ENCODE measurements at regions not wholly inside any gene's neighbourhood (a gene's known extent, or its start where the extent isn't known, plus 50 kb on each side); places are given as distances from the start of the nearest gene placed in this dataset.

DNA sequence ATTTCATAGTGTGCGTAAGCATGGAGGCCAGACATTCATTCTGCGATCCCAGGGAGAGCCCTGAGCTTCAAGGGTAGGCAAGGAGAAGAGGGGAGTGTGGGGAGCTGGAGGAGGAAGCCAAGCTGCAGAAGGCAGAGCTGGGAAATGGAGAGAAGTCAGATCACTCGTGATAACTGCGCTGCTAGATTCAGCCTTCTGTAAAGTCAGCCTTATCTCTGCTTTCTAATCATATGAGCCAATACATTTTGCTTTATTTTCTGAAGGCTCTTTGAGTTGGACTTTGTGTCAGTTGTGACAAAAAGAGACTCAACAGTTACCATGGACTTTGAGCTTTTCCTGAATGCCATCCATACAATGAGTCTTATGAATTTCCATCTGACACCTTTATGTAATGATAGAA is 61.7 kb upstream of the CREB5 start:
- H3K4me1 Mint-ChIP-seq, result no peaks in the 10 kb centered on the region
- Histone ChIP-seq H3K27ac (ENCODE audit: low read length) (no peak overlapping the region), H3K9me3 (no peaks in the 10 kb centered on the region), H3K36me3 (ENCODE audit: control insufficient read depth in 2 of 2, extremely low read depth in 1 of 2, insufficient read depth in 1 of 2, low read length in 1 of 2) (no peaks in the 10 kb centered on the region), H3K4me1 (ENCODE audit: control insufficient read depth in 1 of 2, extremely low read depth in 1 of 2, insufficient read depth in 2 of 2, low read length in 2 of 2) (no peaks in the 10 kb centered on the region), H3K27me3 (replicated peaks in 1 of 2; ENCODE audit: control insufficient read depth in 2 of 2, extremely low read depth in 1 of 2, insufficient read depth in 2 of 2, low read length in 1 of 2) (peaks cover 0 to 5% of the 10 kb centered on the region in 2 experiments), H3K4me3 (ENCODE audit: control insufficient read depth in 1 of 2, extremely low read depth in 1 of 2, low read length in 1 of 2) (no peak overlapping the region)
- WGBS (ENCODE audit: insufficient coverage), result 83% methylated on average over 2 of the region's 4 CpGs
- no peak for ATAC-seq (replicated peaks in 1 of 4)
- ChIA-PET POLR2A (interaction anchor here in 1 of 2 donors (0.6 kb wide), 1 partner anchor 21 kb away, joined by 4 read pairs; no protein-coding TSS in a partner anchor), CTCF (interaction anchor here in 1 of 2 donors (0.7 kb wide), 1 partner anchor 10 kb away, joined by 3 read pairs; no protein-coding TSS in a partner anchor)
- no peak overlapping the region for H3K27ac Mint-ChIP-seq
- peaks cover under 1 to 5% of the 10 kb centered on the region in 2 donors for H3K27me3 Mint-ChIP-seq
- no peak for DNase-seq
- H3K4me3 Mint-ChIP-seq, result peak overlapping the region in 1 of 3 donors; percentile 5
- no peaks in the 10 kb centered on the region for H3K36me3 Mint-ChIP-seq
- H3K9me3 Mint-ChIP-seq, result no peaks in the 10 kb centered on the region

DNA sequence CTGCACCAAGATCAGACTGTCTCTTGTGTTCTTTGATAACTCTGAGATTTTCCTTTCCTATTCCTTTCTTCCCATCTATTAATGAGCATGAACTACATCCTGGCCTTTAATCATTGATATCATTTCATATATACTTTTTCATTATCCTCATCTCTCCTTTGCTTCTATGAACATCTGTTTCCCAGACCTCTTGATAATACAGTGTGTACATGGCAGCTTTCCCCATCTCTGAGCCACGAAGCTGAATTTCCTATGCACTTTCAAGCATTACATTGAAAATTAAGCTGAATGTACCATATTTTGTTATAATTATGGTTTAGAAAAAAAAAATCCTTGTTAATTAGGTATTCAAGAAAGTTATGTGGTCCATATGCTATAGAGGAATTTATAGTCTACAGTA is 60.9 kb upstream of the CREB5 start:
- Histone ChIP-seq H3K9me3 (no peaks in the 10 kb centered on the region), H3K27me3 (replicated peaks in 1 of 2; ENCODE audit: control insufficient read depth in 2 of 2, extremely low read depth in 1 of 2, insufficient read depth in 2 of 2, low read length in 1 of 2) (peaks cover 0 to 4% of the 10 kb centered on the region in 2 experiments), H3K4me1 (ENCODE audit: control insufficient read depth in 1 of 2, extremely low read depth in 1 of 2, insufficient read depth in 2 of 2, low read length in 2 of 2) (no peaks in the 10 kb centered on the region), H3K36me3 (ENCODE audit: control insufficient read depth in 2 of 2, extremely low read depth in 1 of 2, insufficient read depth in 1 of 2, low read length in 1 of 2) (no peaks in the 10 kb centered on the region), H3K4me3 (ENCODE audit: control insufficient read depth in 1 of 2, extremely low read depth in 1 of 2, low read length in 1 of 2) (no peak overlapping the region), H3K27ac (ENCODE audit: low read length) (no peak overlapping the region)
- no peaks in the 10 kb centered on the region for H3K4me1 Mint-ChIP-seq
- H3K36me3 Mint-ChIP-seq, result no peaks in the 10 kb centered on the region
- DNase-seq, result no peak
- H3K4me3 Mint-ChIP-seq, result no peak overlapping the region
- H3K27me3 Mint-ChIP-seq, result peaks cover 3% of the 10 kb centered on the region in 2 donors
- ChIA-PET POLR2A (no interaction called here), CTCF (no interaction called here)
- H3K9me3 Mint-ChIP-seq, result no peaks in the 10 kb centered on the region
- WGBS (ENCODE audit: insufficient coverage), result no CpG with 5 or more reads among the region's 1 CpG
- no peak overlapping the region for H3K27ac Mint-ChIP-seq
- no peak for ATAC-seq (replicated peaks in 1 of 4)

DNA sequence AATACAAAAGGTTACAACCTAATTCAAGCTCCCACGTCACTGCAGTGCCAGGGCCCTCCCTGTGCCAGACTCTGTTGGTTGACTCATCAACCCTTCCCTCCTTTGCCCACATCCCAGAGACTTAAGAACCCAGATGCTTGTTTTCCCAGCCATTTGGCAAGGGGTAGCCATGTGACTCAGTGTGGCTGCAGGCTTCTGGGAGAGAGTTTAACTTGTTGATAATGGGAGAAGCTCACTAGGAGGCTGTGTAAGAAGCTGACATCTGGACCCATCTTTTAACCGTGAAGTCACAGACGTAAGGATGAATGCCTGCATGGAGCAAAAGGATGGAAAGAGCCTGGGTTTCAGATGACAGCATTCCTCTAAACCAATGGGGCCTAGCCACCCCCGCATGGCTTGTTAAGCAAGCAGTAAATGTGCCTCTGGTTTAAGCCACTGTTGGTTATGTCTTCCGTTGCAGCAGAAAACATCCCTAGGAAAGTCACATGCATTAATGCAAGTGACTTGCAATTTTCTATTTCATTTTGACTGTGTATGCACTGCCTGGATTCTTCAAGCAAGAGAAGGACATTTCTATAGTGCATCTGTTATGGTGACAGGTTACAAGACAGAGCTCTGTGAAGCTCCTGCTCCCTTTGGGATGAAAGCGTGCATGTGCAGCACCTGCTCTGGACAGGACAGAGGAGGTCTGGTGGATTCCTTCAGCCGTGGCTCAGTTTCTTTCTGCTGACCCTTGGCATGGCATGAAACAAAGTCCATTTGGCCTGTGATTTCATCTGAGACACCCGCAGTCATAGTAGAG is 57.5 kb upstream of the CREB5 start:
- H3K27me3 Mint-ChIP-seq, result peaks cover 3% of the 10 kb centered on the region in 2 donors
- CTCF ChIA-PET, result no interaction called here

DNA sequence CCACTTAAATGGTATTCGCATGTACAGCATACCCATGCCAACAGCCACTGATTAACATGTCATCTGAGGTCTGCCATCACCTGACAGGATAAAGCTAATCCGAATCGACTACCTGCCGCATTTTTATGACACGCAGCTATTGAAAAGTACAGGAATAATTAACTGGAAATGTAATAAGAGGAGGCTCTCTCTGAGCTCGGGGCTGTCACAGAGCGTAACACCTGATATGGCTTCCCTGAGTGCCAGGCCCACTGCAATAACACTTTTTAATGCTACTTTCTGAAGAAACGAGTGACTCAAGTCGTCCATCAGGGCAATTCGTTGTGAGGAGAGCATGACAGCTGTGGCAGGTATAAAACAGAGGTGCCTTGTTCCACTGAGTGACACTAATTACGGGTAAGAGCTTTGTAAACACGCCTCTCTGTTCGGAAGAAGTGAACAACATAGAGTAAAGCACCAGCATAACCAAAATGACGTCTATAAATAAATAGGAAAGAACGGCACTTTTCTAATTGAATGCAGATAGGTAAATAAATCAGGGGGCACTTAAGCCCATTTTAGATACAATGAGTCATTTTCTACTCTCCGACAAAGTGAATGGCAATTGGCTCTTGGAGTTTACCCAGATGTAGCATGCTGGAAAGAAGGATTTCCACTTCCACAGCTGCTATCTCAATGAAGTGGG is 56.5 kb upstream of the CREB5 start:
- WGBS (ENCODE audit: insufficient coverage), result 71% methylated on average over 5 of the region's 16 CpGs
- Histone ChIP-seq H3K36me3 (ENCODE audit: control insufficient read depth in 2 of 2, extremely low read depth in 1 of 2, insufficient read depth in 1 of 2, low read length in 1 of 2) (no peaks in the 10 kb centered on the region), H3K4me3 (ENCODE audit: control insufficient read depth in 1 of 2, extremely low read depth in 1 of 2, low read length in 1 of 2) (no peak overlapping the region), H3K27ac (ENCODE audit: low read length) (no peak overlapping the region), H3K4me1 (ENCODE audit: control insufficient read depth in 1 of 2, extremely low read depth in 1 of 2, insufficient read depth in 2 of 2, low read length in 2 of 2) (no peaks in the 10 kb centered on the region), H3K27me3 (replicated peaks in 1 of 2; ENCODE audit: control insufficient read depth in 2 of 2, extremely low read depth in 1 of 2, insufficient read depth in 2 of 2, low read length in 1 of 2) (peaks cover 0 to 5% of the 10 kb centered on the region in 2 experiments), H3K9me3 (no peaks in the 10 kb centered on the region)
- no peaks in the 10 kb centered on the region for H3K4me1 Mint-ChIP-seq
- no peaks in the 10 kb centered on the region for H3K9me3 Mint-ChIP-seq
- POLR2A ChIA-PET, result no interaction called here
- CTCF ChIA-PET, result no interaction called here
- no peak overlapping the region for H3K4me3 Mint-ChIP-seq
- no peaks in the 10 kb centered on the region for H3K36me3 Mint-ChIP-seq
- no peak for ATAC-seq (replicated peaks in 1 of 4)
- peaks cover 0 to 3% of the 10 kb centered on the region in 2 donors for H3K27me3 Mint-ChIP-seq
- DNase-seq, result no peak
- H3K27ac Mint-ChIP-seq, result no peak overlapping the region

More for the DNA sequence above, 57.5 kb upstream of the CREB5 start:
- H3K4me1 ChIP-seq (ENCODE audit: control insufficient read depth in 1 of 2, extremely low read depth in 1 of 2, insufficient read depth in 2 of 2, low read length in 2 of 2), result no peaks in the 10 kb centered on the region
- Mint-ChIP-seq H3K4me1 (no peaks in the 10 kb centered on the region), H3K9me3 (no peaks in the 10 kb centered on the region), H3K4me3 (no peak overlapping the region), H3K36me3 (no peaks in the 10 kb centered on the region), H3K27ac (no peak overlapping the region)
- DNase-seq (no peak), ATAC-seq (replicated peaks in 1 of 4) (no peak)
- H3K36me3 ChIP-seq (ENCODE audit: control insufficient read depth in 2 of 2, extremely low read depth in 1 of 2, insufficient read depth in 1 of 2, low read length in 1 of 2), result no peaks in the 10 kb centered on the region
- 91% methylated on average over 6 of the region's 8 CpGs for WGBS (ENCODE audit: insufficient coverage)
- POLR2A ChIA-PET, result no interaction called here
- no peak overlapping the region for H3K4me3 ChIP-seq (ENCODE audit: control insufficient read depth in 1 of 2, extremely low read depth in 1 of 2, low read length in 1 of 2)
- no peak overlapping the region for H3K27ac ChIP-seq (ENCODE audit: low read length)
- no peaks in the 10 kb centered on the region for H3K9me3 ChIP-seq
- H3K27me3 ChIP-seq (replicated peaks in 1 of 2; ENCODE audit: control insufficient read depth in 2 of 2, extremely low read depth in 1 of 2, insufficient read depth in 2 of 2, low read length in 1 of 2), result peaks cover 0 to 5% of the 10 kb centered on the region in 2 experiments

DNA sequence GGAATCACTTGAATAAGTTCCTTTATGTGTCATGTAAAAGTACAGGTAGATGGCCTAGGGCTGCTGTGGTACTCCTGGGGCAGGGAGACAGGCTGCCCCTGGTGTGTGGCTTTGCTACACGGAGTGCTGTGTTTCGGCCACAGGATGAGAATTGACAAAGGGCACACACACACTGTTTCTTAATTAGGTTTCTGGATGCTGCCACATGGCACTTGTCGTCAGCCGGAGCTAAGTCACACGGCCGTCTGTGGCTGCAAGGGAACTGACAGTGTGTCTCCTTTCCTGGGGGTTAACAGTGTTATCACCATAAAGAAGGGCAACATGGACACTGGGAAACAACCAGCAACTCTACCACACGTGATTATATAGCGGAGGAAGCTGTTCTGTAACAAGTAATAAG is 55.7 kb upstream of the CREB5 start:
- H3K27ac ChIP-seq (ENCODE audit: low read length), result no peak overlapping the region
- H3K36me3 ChIP-seq (ENCODE audit: control insufficient read depth in 2 of 2, extremely low read depth in 1 of 2, insufficient read depth in 1 of 2, low read length in 1 of 2), result no peaks in the 10 kb centered on the region
- ChIA-PET CTCF (no interaction called here), POLR2A (no interaction called here)
- Mint-ChIP-seq H3K4me3 (no peak overlapping the region), H3K27me3 (peaks cover 0 to 3% of the 10 kb centered on the region in 2 donors), H3K9me3 (no peaks in the 10 kb centered on the region), H3K27ac (no peak overlapping the region), H3K36me3 (no peaks in the 10 kb centered on the region), H3K4me1 (peaks cover 0 to under 1% (median under 1%) of the 10 kb centered on the region in 3 donors)
- H3K9me3 ChIP-seq, result no peaks in the 10 kb centered on the region
- 77% methylated on average over 7 of the region's 8 CpGs for WGBS (ENCODE audit: insufficient coverage)
- DNase-seq (no peak), ATAC-seq (replicated peaks in 1 of 4) (no peak)
- H3K4me1 ChIP-seq (ENCODE audit: control insufficient read depth in 1 of 2, extremely low read depth in 1 of 2, insufficient read depth in 2 of 2, low read length in 2 of 2), result no peaks in the 10 kb centered on the region
- no peak overlapping the region for H3K4me3 ChIP-seq (ENCODE audit: control insufficient read depth in 1 of 2, extremely low read depth in 1 of 2, low read length in 1 of 2)
- peaks cover 0 to 5% of the 10 kb centered on the region in 2 experiments for H3K27me3 ChIP-seq (replicated peaks in 1 of 2; ENCODE audit: control insufficient read depth in 2 of 2, extremely low read depth in 1 of 2, insufficient read depth in 2 of 2, low read length in 1 of 2)

DNA sequence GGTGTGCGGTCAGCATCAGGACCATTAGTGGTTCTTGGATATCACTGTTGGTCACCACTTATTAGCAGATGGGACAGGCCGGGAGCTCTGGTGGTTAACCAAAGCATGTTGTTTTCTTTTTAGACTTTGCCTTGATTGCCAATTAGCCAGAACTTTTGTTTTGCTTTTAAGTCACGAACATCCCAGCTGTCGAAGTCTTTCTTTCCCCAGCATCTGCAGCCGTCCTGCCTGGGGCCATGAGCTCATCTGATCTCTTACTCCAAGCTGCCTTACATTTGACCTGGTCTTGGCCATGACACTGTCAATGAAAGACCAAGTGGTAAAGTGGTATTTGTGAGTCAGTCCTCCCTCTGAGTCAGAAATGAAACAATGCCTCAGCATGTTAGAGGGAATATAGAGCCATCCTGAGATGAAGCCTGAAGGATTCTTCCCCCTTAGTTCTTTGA is 53.9 kb upstream of the CREB5 start:
- Mint-ChIP-seq H3K27me3 (peaks cover 0 to 3% of the 10 kb centered on the region in 2 donors), H3K4me3 (no peak overlapping the region), H3K4me1 (peaks cover 0 to 7% (median 7%) of the 10 kb centered on the region in 3 donors), H3K36me3 (no peaks in the 10 kb centered on the region), H3K27ac (no peak overlapping the region), H3K9me3 (no peaks in the 10 kb centered on the region)
- DNase-seq (no peak), ATAC-seq (replicated peaks in 1 of 4) (no peak)
- CTCF ChIA-PET, result no interaction called here
- POLR2A ChIA-PET, result interaction anchor here in 1 of 2 donors (0.6 kb wide), 1 partner anchor 232 kb away, joined by 4 read pairs; no protein-coding TSS in a partner anchor
- H3K27me3 ChIP-seq (replicated peaks in 1 of 2; ENCODE audit: control insufficient read depth in 2 of 2, extremely low read depth in 1 of 2, insufficient read depth in 2 of 2, low read length in 1 of 2), result peaks cover 0 to 5% of the 10 kb centered on the region in 2 experiments
- peaks cover 0 to 2% of the 10 kb centered on the region in 2 experiments for H3K4me1 ChIP-seq (ENCODE audit: control insufficient read depth in 1 of 2, extremely low read depth in 1 of 2, insufficient read depth in 2 of 2, low read length in 2 of 2)
- H3K27ac ChIP-seq (ENCODE audit: low read length), result no peak overlapping the region
- no peaks in the 10 kb centered on the region for H3K36me3 ChIP-seq (ENCODE audit: control insufficient read depth in 2 of 2, extremely low read depth in 1 of 2, insufficient read depth in 1 of 2, low read length in 1 of 2)
- H3K4me3 ChIP-seq (ENCODE audit: control insufficient read depth in 1 of 2, extremely low read depth in 1 of 2, low read length in 1 of 2), result no peak overlapping the region
- 100% methylated on average over 2 of the region's 5 CpGs for WGBS (ENCODE audit: insufficient coverage)
- H3K9me3 ChIP-seq, result no peaks in the 10 kb centered on the region
